IMR-90 (cell line): ENCODE measurements at regions not wholly inside any gene's neighbourhood (a gene's known extent, or its start where the extent isn't known, plus 50 kb on each side); places are given as distances from the start of the nearest gene placed in this dataset.

Experiments used
- BHLHE40 ChIP-seq: fragments of 150-350 bp; IDR thresholded peaks from 2 replicates; pipeline ENCODE4 v1.6.1; 2016; ENCODE audit warnings: mild to moderate bottlenecking, low read depth, low read length
- CEBPB ChIP-seq: IDR thresholded peaks from 2 replicates; pipeline ENCODE4 v1.6.1; 2012; ENCODE audit warnings: low read depth, low read length, improper control_type of control experiment
- CHD1 ChIP-seq: IDR thresholded peaks from 2 replicates; pipeline ENCODE4 v1.6.1; 2012; ENCODE audit warnings: low read depth, low read length, improper control_type of control experiment
- CTCF ChIP-seq: conservative IDR thresholded peaks from 2 replicates; pipeline ENCODE4 v1.5.1; 2012; ENCODE audit warnings: mild to moderate bottlenecking, low read depth, low read length, improper control_type of control experiment
- ELK1 ChIP-seq: fragments of 150-350 bp; IDR thresholded peaks from 2 replicates; pipeline ENCODE4 v1.6.1; 2016; ENCODE audit warnings: low read depth, mild to moderate bottlenecking, low read length, moderate library complexity, borderline replicate concordance
- FOS ChIP-seq: fragments of 150-350 bp; IDR thresholded peaks from 2 replicates; pipeline ENCODE4 v1.6.1; 2016; ENCODE audit warnings: low read depth, low read length
- MAFK ChIP-seq: IDR thresholded peaks from 2 replicates; pipeline ENCODE4 v1.6.1; 2012; ENCODE audit warnings: low read depth, low read length, improper control_type of control experiment
- MXI1 ChIP-seq: IDR thresholded peaks from 2 replicates; pipeline ENCODE4 v1.6.1; 2012; ENCODE audit warnings: low read depth, mild to moderate bottlenecking, low read length, moderate library complexity, borderline replicate concordance
- POLR2A ChIP-seq: IDR thresholded peaks from 2 replicates; pipeline ENCODE4 v1.6.1; 2012; ENCODE audit warnings: mild to moderate bottlenecking, low read depth, low read length
- RAD21 ChIP-seq: IDR thresholded peaks from 2 replicates; pipeline ENCODE4 v1.6.1; 2012; ENCODE audit warnings: low read length, improper control_type of control experiment
- RCOR1 ChIP-seq: IDR thresholded peaks from 2 replicates; pipeline ENCODE4 v1.6.1; 2012; ENCODE audit warnings: mild to moderate bottlenecking, low read length, improper control_type of control experiment; ENCODE audit not compliant: insufficient replicate concordance
- RFX5 ChIP-seq: IDR thresholded peaks from 2 replicates; pipeline ENCODE4 v1.8.0; 2012; ENCODE audit warnings: low read depth, mild to moderate bottlenecking, low read length, moderate library complexity
- SMC3 ChIP-seq: fragments of 150-350 bp; IDR thresholded peaks from 2 replicates; pipeline ENCODE4 v1.6.1; 2016; ENCODE audit warnings: low read depth, mild to moderate bottlenecking, antibody characterized with exemption, low read length, moderate library complexity
- USF2 ChIP-seq: fragments of 150-350 bp; IDR thresholded peaks from 2 replicates; pipeline ENCODE4 v1.6.1; 2017; ENCODE audit warnings: mild to moderate bottlenecking, antibody characterized with exemption, low read length, low read depth

- no peak for TF ChIP-seq USF2
- no peak for TF ChIP-seq CTCF
- no peak for TF ChIP-seq RAD21
- no peak for TF ChIP-seq POLR2A
- no peak for TF ChIP-seq FOS
- TF ChIP-seq CEBPB, result no peak
- no peak for TF ChIP-seq MXI1
- no peak for TF ChIP-seq CHD1
- TF ChIP-seq RFX5, result no peak
- no peak for TF ChIP-seq BHLHE40
- no peak for TF ChIP-seq RCOR1
- no peak for TF ChIP-seq MAFK
- no peak for TF ChIP-seq ELK1
- no peak for TF ChIP-seq SMC3
Observed at GRCh38 chr4:148680884-148681283, 238.7 kb upstream of the NR3C2 start.
